Suprapubic skin (tissue), 4 donors: ENCODE measurements at regions not wholly inside any gene's neighbourhood (a gene's known extent, or its start where the extent isn't known, plus 50 kb on each side); places are given as distances from the start of the nearest gene placed in this dataset.

Experiments used
- DNase-seq, 2 donors: peaks; one replicate each; pipeline ENCODE4 v3.0.0-alpha.2; 2019; ENCODE audit warnings: low spot score in 2 of 2
- H3K27ac ChIP-seq: fragments of 200-600 bp; sonication (generic); one replicate; pipeline ENCODE4 v1.5.1; 2019
- H3K27me3 ChIP-seq: fragments of 200-600 bp; sonication (generic); one replicate; pipeline ENCODE4 v1.5.1; 2019
- H3K36me3 ChIP-seq: fragments of 200-600 bp; sonication (generic); one replicate; pipeline ENCODE4 v1.5.1; 2019
- H3K4me1 ChIP-seq: fragments of 200-600 bp; sonication (generic); one replicate; pipeline ENCODE4 v1.5.1; 2019
- H3K4me3 ChIP-seq: fragments of 200-600 bp; sonication (generic); one replicate; pipeline ENCODE4 v1.5.1; 2019; ENCODE audit warnings: mild to moderate bottlenecking
- H3K9me3 ChIP-seq: fragments of 200-600 bp; sonication (generic); one replicate; pipeline ENCODE4 v1.5.1; 2019
- CTCF ChIP-seq, 2 donors: fragments of 200-600 bp in 1 of 2; fragments of 450-650 bp in 1 of 2; sonication (generic) in 1 of 2; IDR thresholded peaks; one replicate each; pipeline ENCODE4 v1.5.1; 2016 to 2019; ENCODE audit warnings: antibody characterized with exemption in 2 of 2, mild to moderate bottlenecking in 1 of 2, moderate library complexity in 1 of 2
- EP300 ChIP-seq: sonication (generic); formaldehyde crosslinking; IDR thresholded peaks from one replicate; pipeline ENCODE4 v1.6.1; 2017; ENCODE audit warnings: antibody characterized with exemption
- POLR2A ChIP-seq, 2 donors: fragments of 450-650 bp; IDR thresholded peaks; one replicate each; pipeline ENCODE4 v1.6.1; 2017; ENCODE audit warnings: antibody characterized with exemption in 2 of 2, mild to moderate bottlenecking in 2 of 2, moderate library complexity in 2 of 2
- POLR2AphosphoS5 ChIP-seq, 3 donors: sonication (generic); formaldehyde crosslinking; IDR thresholded peaks; one replicate each; pipeline ENCODE4 v1.6.1; 2017; ENCODE audit warnings: antibody characterized with exemption in 3 of 3
- WGBS: methylation state at CpG from one replicate; pipeline ENCODE4 v1.1.5; 2018; 5-methylcytosine and 5-hydroxymethylcytosine counted together

GRCh38 chr15:66961407-66961884 lies 104.0 kb upstream of the SMAD3 start:
- no peak for DNase-seq
- Histone ChIP-seq H3K27ac (no peak overlapping the region), H3K4me3 (no peak overlapping the region), H3K4me1 (no peaks in the 10 kb centered on the region), H3K36me3 (no peaks in the 10 kb centered on the region), H3K27me3 (no peaks in the 10 kb centered on the region), H3K9me3 (no peaks in the 10 kb centered on the region)
- TF ChIP-seq POLR2A (IDR thresholded peaks at IDR 0.05) = no peak
- TF ChIP-seq POLR2AphosphoS5 (IDR thresholded peaks at IDR 0.05) = no peak
- no peak for TF ChIP-seq CTCF (IDR thresholded peaks at IDR 0.05)
- no peak for TF ChIP-seq EP300
- 31% methylated on average over 5 of the region's 5 CpGs for WGBS

GRCh38 chr15:66961901-66962300 lies 103.5 kb upstream of the SMAD3 start:
- no peak for DNase-seq
- 87% methylated on average over 10 of the region's 10 CpGs for WGBS
- Histone ChIP-seq H3K27ac (no peak overlapping the region), H3K4me1 (no peaks in the 10 kb centered on the region), H3K27me3 (no peaks in the 10 kb centered on the region), H3K36me3 (no peaks in the 10 kb centered on the region), H3K9me3 (no peaks in the 10 kb centered on the region), H3K4me3 (no peak overlapping the region)
- TF ChIP-seq EP300 (no peak), POLR2A (IDR thresholded peaks at IDR 0.05) (no peak), CTCF (IDR thresholded peaks at IDR 0.05) (no peak), POLR2AphosphoS5 (IDR thresholded peaks at IDR 0.05) (no peak)

- no peaks in the 10 kb centered on the region for H3K9me3 ChIP-seq
- WGBS = 60% methylated on average over 1 of the region's 1 CpG
- no peak for DNase-seq
- H3K4me1 ChIP-seq = no peaks in the 10 kb centered on the region
- TF ChIP-seq POLR2A (IDR thresholded peaks at IDR 0.05) (no peak), EP300 (no peak), CTCF (IDR thresholded peaks at IDR 0.05) (no peak), POLR2AphosphoS5 (IDR thresholded peaks at IDR 0.05) (no peak)
- H3K27me3 ChIP-seq = no peaks in the 10 kb centered on the region
- H3K36me3 ChIP-seq = no peaks in the 10 kb centered on the region
- no peak overlapping the region for H3K27ac ChIP-seq
- no peak overlapping the region for H3K4me3 ChIP-seq
Measured at GRCh38 chr15:66962522-66962921, 102.9 kb upstream of the SMAD3 start.

- no peak overlapping the region for H3K4me3 ChIP-seq
- no peaks in the 10 kb centered on the region for H3K27me3 ChIP-seq
- no peaks in the 10 kb centered on the region for H3K36me3 ChIP-seq
- WGBS = 91% methylated on average over 5 of the region's 5 CpGs
- DNase-seq = no peak
- no peak for TF ChIP-seq CTCF (IDR thresholded peaks at IDR 0.05)
- no peak for TF ChIP-seq POLR2AphosphoS5 (IDR thresholded peaks at IDR 0.05)
- no peak for TF ChIP-seq POLR2A (IDR thresholded peaks at IDR 0.05)
- TF ChIP-seq EP300 = no peak
- no peaks in the 10 kb centered on the region for H3K9me3 ChIP-seq
- no peaks in the 10 kb centered on the region for H3K4me1 ChIP-seq
- H3K27ac ChIP-seq = no peak overlapping the region
Measured at GRCh38 chr15:66963084-66963483, 102.3 kb upstream of the SMAD3 start.

- H3K9me3 ChIP-seq = no peaks in the 10 kb centered on the region
- H3K4me3 ChIP-seq = no peak overlapping the region
- no peak for TF ChIP-seq CTCF (IDR thresholded peaks at IDR 0.05)
- TF ChIP-seq POLR2A (IDR thresholded peaks at IDR 0.05) = no peak
- no peak for TF ChIP-seq EP300
- TF ChIP-seq POLR2AphosphoS5 (IDR thresholded peaks at IDR 0.05) = no peak
- no peak for DNase-seq
- no peaks in the 10 kb centered on the region for H3K27me3 ChIP-seq
- no peaks in the 10 kb centered on the region for H3K36me3 ChIP-seq
- H3K4me1 ChIP-seq = no peaks in the 10 kb centered on the region
- no peak overlapping the region for H3K27ac ChIP-seq
- WGBS = 80% methylated on average over 1 of the region's 1 CpG
Measured at GRCh38 chr15:66963710-66964109, 101.7 kb upstream of the SMAD3 start.
